Lung (tissue), 11 donors: ENCODE measurements at regions not wholly inside any gene's neighbourhood (a gene's known extent, or its start where the extent isn't known, plus 50 kb on each side); places are given as distances from the start of the nearest gene placed in this dataset.

Experiments used
- ATAC-seq: fragments of 200-7000 bp; cut with Tn5 transposase; one replicate; pipeline ENCODE4 v1.9.1; 2020; ENCODE audit warnings: moderate number of reproducible peaks; ENCODE audit not compliant: insufficient read depth, low FRiP score
- DNase-seq, 3 donors: peaks; one replicate each; pipeline ENCODE4 v3.0.0-alpha.2; 2013 to 2017
- H3K27ac ChIP-seq, 2 donors: one replicate each; pipeline ENCODE4 v1.5.1; 2013; ENCODE audit warnings: mild to moderate bottlenecking in 2 of 2, moderate library complexity in 2 of 2, control low read depth in 1 of 2, inconsistent platforms in 1 of 2, low read depth in 1 of 2, low read length in 1 of 2
- H3K27me3 ChIP-seq, 3 donors: one replicate each; pipeline ENCODE4 v1.5.1; 2013; ENCODE audit warnings: low read length in 2 of 3; ENCODE audit not compliant: control insufficient read depth in 3 of 3, insufficient read depth in 3 of 3
- H3K36me3 ChIP-seq, 4 donors: one replicate each; pipeline ENCODE4 v1.5.1; 2013; ENCODE audit warnings: low read length in 4 of 4, mild to moderate bottlenecking in 1 of 4, moderate library complexity in 1 of 4; ENCODE audit not compliant: control insufficient read depth in 4 of 4, insufficient read depth in 4 of 4
- H3K4me1 ChIP-seq, 5 donors: one replicate each; pipeline ENCODE4 v1.5.1; 2013; ENCODE audit warnings: low read length in 5 of 5, mild to moderate bottlenecking in 2 of 5, moderate library complexity in 1 of 5; ENCODE audit not compliant: control insufficient read depth in 5 of 5, insufficient read depth in 5 of 5
- H3K4me3 ChIP-seq: one replicate; pipeline ENCODE4 v1.5.1; 2013; ENCODE audit warnings: mild to moderate bottlenecking, control low read depth, moderate library complexity
- H3K9ac ChIP-seq, 2 donors: one replicate each; pipeline ENCODE4 v1.5.1; 2013; ENCODE audit warnings: low read length in 2 of 2, control low read depth in 1 of 2; ENCODE audit not compliant: insufficient read depth in 1 of 2
- H3K9me3 ChIP-seq, 4 donors: one replicate each; pipeline ENCODE4 v1.5.1; 2013; ENCODE audit warnings: low read length in 3 of 4, mild to moderate bottlenecking in 1 of 4, moderate library complexity in 1 of 4; ENCODE audit not compliant: control insufficient read depth in 4 of 4, insufficient read depth in 3 of 4
- WGBS, 2 donors: extraction: QIAGEN DNeasy Blood & Tissue Kit; methylation state at CpG; one replicate each; pipeline ENCODE4 v1.1.7; 2013; 5-methylcytosine and 5-hydroxymethylcytosine counted together
- TF ChIP-seq, protein P1 (sequence below): IDR thresholded peaks from 2 replicates; pipeline ENCODE4 v1.5.1; 2012; ENCODE audit warnings: mild to moderate bottlenecking; ENCODE audit errors: control extremely low read depth, extremely low read depth
- donor health status: control.
- donor health status: control.
- donor health status: Bipolar disorder and iron deficiency.
- donor health status: healthy.
- donor health status: DM: yes; HTN: yes; CAD: no.

DNA sequence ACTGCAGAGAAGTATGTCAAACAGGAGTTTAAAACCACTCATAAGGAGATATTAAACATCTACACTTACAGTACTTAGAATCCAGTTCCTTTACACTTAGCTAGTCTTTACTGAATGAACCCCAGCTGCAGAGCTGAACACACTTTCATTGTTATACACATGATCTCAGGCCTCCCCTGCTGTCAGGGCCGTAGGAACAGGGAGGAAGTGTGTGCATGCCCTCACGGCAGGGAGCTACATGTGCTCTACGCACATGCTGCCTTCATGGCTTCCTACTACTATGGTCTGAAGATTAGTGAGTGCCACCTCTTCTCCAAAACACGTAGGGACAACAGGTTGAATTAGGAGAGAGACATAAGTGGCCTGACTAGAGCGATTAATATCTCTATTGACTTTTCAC lies 191.5 kb downstream of the SIPA1L2 start:
- Histone ChIP-seq H3K27me3 (no peaks in the 10 kb centered on the region), H3K27ac (no peak overlapping the region), H3K9me3 (no peaks in the 10 kb centered on the region), H3K9ac (no peak overlapping the region), H3K36me3 (peaks cover 6 to 24% (median 19%) of the 10 kb centered on the region in 4 donors), H3K4me1 (peaks cover 4 to 11% (median 7%) of the 10 kb centered on the region in 5 donors), H3K4me3 (no peak overlapping the region)
- 58 to 75% methylated on average over 5 of the region's 5 CpGs for WGBS, 2 donors
- no peak for ATAC-seq
- TF ChIP-seq, protein P1, sequence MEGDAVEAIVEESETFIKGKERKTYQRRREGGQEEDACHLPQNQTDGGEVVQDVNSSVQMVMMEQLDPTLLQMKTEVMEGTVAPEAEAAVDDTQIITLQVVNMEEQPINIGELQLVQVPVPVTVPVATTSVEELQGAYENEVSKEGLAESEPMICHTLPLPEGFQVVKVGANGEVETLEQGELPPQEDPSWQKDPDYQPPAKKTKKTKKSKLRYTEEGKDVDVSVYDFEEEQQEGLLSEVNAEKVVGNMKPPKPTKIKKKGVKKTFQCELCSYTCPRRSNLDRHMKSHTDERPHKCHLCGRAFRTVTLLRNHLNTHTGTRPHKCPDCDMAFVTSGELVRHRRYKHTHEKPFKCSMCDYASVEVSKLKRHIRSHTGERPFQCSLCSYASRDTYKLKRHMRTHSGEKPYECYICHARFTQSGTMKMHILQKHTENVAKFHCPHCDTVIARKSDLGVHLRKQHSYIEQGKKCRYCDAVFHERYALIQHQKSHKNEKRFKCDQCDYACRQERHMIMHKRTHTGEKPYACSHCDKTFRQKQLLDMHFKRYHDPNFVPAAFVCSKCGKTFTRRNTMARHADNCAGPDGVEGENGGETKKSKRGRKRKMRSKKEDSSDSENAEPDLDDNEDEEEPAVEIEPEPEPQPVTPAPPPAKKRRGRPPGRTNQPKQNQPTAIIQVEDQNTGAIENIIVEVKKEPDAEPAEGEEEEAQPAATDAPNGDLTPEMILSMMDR: no peak
- peak in 1 of 3 donors; percentile 30 for DNase-seq

- Histone ChIP-seq H3K27ac (no peak overlapping the region), H3K4me3 (no peak overlapping the region), H3K4me1 (peaks cover 4 to 12% (median 7%) of the 10 kb centered on the region in 5 donors), H3K36me3 (peaks cover 6 to 20% (median 16%) of the 10 kb centered on the region in 4 donors), H3K9me3 (no peaks in the 10 kb centered on the region), H3K27me3 (no peaks in the 10 kb centered on the region), H3K9ac (no peak overlapping the region)
- TF ChIP-seq, protein P1: no peak
- ATAC-seq (no peak), DNase-seq (no peak)
- WGBS, 2 donors: 93 to 96% methylated on average over 7 of the region's 7 CpGs
These were observed 192.4 kb downstream of the SIPA1L2 start for GRCh38 chr1:232437510-232437909.

DNA sequence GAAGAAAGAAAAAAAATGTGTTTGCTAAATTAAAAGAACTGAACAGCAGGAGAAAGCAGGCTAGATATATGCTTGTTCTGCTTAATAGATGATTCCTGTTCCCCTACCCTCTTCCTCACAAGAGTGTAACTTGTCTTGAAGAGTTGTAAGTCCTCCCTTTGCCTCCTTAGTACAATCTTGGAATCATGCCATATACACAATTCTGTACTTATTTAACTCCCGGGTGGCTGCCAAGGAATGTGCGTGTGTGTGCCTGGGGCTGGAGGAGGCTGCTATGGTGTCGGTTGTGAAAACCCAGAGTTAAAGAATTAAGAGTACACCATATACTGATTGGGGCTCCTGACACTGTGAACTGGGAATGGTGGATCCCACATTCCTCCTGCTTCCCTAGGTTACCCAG lies 194.2 kb downstream of the SIPA1L2 start:
- H3K4me1 ChIP-seq: peaks cover 4 to 18% (median 11%) of the 10 kb centered on the region in 5 donors
- DNase-seq (peak; percentile 72 to 89 (median 88)), ATAC-seq (no peak)
- H3K27me3 ChIP-seq: no peaks in the 10 kb centered on the region
- no peaks in the 10 kb centered on the region for H3K9me3 ChIP-seq
- peaks cover 0 to 23% (median 13%) of the 10 kb centered on the region in 4 donors for H3K36me3 ChIP-seq
- no peak overlapping the region for H3K9ac ChIP-seq
- H3K4me3 ChIP-seq: no peak overlapping the region
- whole genome bisulfite sequencing, 2 donors: 38 to 53% methylated on average over 3 of the region's 3 CpGs
- no peak overlapping the region for H3K27ac ChIP-seq
- TF ChIP-seq, protein P1: no peak

- ATAC-seq (no peak), DNase-seq (peak; percentile 65 to 85 (median 78))
- Histone ChIP-seq H3K9ac (no peak overlapping the region), H3K4me1 (peaks cover 4 to 34% (median 9%) of the 10 kb centered on the region in 5 donors), H3K9me3 (no peaks in the 10 kb centered on the region), H3K36me3 (peaks cover 3 to 14% (median 9%) of the 10 kb centered on the region in 4 donors), H3K4me3 (no peak overlapping the region), H3K27me3 (no peaks in the 10 kb centered on the region), H3K27ac (no peak overlapping the region)
- 70 to 85% methylated on average over 8 of the region's 8 CpGs for WGBS, 2 donors
- TF ChIP-seq, protein P1: no peak
These were observed 197.6 kb downstream of the SIPA1L2 start for GRCh38 chr1:232432313-232432712.
